GM19238 (cell line): ENCODE measurements at regions not wholly inside any gene's neighbourhood (a gene's known extent, or its start where the extent isn't known, plus 50 kb on each side); places are given as distances from the start of the nearest gene placed in this dataset.
"Not testable (repeated sequence)": the region's sequence is repeated elsewhere in the genome, so short reads cannot be mapped to it uniquely, and the experiment has no call there.

Experiments
- DNase-seq: peaks from one replicate; pipeline ENCODE4 v3.0.0; 2011; ENCODE audit warnings: low spot score; ENCODE audit not compliant: insufficient read length

DNA sequence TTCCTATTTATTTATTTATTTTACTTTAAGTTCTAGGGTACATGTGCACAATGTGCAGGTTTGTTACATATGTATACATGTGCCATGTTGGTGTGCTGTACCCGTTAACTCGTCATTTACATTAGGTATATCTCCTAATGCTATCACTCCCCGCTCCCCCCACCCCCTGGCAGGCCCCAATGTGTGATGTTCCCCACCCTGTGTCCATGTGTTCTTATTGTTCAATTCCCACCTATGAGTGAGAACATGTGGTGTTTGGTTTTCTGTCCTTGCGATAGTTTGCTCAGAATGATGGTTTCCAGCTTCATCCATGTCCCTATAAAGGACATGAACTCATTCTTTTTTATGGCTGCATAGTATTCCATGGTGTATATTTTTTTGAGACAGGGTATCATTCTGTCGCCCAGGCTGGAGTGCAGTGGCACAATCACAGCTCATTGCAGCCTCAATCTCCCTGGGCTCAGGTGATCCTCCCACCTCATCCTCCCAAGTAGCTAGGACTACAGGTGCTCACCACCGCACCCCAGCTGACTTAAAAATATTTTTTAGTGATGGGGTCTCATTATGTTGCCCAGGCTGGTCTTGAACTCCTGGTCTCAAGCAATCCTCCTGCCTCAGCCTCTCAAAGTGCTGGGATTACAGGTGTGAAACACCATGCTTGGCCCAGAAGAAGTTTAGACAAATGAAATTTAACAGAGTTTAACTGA is 140.6 kb downstream of the NPIPB5 start:
- DNase-seq: not testable (repeated sequence)

DNA sequence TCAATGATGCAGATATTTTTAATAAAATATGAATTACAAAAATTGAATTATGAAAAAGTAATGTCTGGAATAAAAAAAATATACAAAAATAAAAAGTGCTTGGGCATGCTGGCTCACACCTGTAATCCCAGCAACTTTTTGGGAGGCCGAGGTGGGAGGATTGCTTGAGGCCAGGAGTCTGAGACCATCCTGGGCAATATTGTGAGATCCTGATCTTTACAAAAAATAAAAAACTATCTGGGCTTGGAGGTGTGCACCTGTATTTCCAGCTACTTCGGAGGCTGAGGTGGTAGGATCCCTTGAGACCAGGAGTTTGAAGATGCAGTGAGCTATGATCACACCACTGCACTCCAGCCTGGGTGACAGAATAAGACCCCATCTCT is 141.8 kb downstream of the NPIPB5 start:
- DNase-seq: no peak

DNA sequence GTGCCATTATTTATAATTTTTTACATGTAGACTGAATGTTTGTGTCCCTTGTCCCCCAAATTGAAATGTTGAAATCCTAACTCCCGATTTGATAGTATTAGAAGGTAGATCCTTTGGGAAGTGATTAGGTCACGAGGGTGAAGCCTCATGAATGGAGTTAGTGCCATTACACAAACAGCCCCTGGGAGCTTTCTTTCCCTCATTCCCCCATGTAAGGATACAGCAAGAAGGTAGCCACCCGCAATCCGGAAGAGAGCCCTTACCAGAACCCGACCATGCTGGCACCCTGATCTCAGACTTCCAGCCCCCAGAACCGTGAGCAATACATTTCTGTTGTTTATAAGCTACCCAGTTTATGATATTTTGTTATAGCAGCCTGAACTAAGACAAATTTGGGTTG is 143.2 kb downstream of the NPIPB5 start:
- no peak for DNase-seq

DNA sequence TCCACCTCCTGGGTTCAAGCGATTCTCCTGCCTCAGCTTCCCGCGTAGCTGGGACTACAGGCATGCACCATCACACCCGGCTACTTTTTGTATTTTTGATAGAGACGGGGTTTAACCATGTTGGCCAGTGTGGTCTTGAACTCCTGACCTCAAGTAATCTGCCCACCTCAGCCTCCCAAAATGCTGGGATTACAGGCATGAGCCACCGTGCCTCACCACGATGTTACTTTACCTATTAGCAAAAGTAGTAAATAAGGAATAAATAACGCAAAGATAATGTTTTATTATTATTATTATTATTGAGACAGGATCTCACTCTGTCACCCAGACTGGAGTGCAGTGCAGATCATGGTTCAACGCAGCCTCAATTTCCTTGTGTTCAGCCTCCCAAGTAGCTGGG is 145.9 kb downstream of the NPIPB5 start:
- DNase-seq: not testable (repeated sequence)

DNA sequence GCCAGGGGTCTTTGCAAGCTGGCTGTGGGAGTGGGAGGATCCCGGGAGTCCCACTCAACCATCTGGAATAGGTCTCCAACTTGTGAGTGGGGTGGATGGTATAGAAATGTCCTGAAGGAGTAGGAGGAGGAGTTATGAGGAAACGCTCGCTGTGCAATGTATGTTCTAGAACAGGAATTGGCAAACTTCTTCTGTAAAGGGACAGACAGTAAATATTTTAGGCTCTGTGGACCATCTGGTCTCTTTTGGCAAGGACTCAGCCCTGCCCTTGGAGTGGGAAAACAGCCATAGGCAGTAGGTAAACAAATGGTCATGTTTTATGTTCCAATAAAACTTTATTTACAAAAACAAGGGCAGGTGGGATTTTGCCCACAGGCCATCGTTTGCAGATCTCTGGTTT is 149.2 kb downstream of the NPIPB5 start:
- no peak for DNase-seq

DNA sequence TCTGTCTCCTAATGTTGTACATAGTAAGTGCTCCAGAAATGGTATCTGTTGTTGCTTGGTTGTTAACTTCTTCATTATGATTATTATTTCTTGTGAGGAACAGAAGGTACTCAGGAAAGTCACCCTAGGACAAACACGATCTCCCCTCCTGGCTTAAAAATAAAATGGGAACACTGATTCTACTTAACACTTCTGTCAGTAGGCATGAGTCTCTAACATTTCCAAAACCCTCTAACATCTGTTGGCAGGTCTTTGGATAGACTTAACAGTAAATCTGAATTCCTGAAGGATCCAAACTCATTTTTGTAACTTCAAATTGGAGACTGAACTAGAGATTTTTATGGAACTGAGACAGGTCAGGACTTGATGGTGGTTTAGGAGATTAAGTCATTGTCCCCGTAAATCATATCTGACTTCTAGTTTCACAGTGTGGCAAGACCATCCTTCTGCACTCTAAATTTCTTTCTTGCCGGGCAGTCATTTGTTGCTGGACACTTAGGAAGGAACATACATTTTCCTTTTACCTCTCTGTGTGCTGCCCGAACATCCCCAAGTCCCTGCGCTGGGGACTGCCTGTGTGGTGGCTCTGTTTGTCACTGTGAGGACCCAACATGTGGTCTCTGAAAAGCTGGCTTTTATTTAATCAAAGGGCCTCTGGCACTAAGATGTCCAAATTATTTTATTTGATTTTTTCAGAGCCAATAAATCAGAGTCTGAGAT is 149.9 kb downstream of the NPIPB5 start:
- no peak for DNase-seq

DNA sequence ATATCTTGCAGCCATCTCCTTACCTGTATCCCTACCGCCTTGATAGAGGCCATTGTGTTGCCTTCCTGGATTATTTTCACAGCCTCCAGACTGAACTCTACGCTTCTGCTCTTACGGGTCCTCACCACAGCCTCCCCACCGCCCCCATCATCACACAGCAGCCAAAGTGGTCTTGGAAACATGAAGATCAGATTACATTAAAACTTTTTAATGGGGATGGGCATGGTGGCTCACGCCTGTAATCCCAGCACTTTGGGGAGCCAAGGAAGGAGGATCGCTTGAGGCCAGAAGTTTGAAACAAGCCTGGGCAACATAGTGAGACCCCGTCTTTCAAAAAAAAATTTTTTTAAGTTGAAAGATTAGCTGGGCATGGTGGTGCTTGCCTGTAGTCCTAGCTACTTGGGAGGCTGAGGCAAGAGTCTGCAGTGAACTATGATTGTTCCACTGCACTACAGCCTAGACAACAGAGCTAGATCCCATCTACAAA is 150.5 kb downstream of the NPIPB5 start:
- DNase-seq: no peak

DNA sequence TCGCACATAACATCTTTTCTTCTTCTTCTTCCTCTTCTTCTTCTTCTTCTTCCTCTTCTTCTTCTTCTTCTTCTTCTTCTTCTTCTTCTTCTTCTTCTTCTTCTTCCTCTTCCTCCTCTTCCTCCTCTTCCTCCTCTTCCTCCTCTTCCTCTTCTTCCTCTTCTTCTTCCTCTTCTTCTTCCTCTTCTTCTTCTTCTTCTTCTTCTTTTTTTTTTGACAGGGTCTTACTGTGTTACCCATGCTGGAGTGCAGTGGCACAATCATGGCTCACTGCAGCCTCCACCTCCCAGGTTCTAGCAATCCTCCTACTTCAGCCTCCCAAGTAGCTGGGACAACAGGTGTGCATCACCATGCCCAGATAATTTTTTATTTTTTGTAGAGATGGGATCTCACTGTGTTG is 151.0 kb upstream of the HS3ST2 start:
- DNase-seq: not testable (repeated sequence)

DNA sequence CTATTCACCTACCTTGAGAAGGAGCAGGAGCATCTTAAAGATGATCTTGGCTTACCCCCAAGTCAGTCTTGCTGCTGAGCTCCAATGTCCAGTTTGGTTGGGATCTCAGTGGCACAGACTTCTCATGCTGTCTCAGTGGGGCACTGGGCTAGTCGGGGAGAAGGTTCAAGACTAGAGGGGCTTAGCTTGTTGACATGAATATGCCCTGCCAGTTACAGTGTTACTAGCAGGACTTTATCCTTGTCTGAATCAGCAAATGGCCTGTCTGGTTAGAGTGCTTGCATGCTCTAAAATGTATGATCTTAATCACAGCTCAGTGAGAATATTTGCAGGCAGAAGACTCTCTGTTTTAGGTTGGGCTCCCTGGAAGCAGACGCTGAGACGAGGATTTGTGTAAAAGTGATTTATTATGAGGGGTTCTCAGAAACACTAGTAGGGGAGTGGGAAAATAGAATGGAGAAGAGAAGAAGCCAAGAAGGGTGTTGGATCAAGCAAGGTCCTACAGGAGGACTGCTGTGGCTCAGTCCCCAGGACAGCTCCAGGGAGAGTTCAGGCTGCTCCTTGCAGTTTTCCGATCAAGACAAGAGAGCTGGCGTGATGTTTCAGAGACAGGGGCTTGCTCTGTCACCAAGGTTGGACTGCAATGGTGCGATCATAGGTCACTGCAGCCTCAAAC is 150.4 kb upstream of the HS3ST2 start:
- DNase-seq: no peak

DNA sequence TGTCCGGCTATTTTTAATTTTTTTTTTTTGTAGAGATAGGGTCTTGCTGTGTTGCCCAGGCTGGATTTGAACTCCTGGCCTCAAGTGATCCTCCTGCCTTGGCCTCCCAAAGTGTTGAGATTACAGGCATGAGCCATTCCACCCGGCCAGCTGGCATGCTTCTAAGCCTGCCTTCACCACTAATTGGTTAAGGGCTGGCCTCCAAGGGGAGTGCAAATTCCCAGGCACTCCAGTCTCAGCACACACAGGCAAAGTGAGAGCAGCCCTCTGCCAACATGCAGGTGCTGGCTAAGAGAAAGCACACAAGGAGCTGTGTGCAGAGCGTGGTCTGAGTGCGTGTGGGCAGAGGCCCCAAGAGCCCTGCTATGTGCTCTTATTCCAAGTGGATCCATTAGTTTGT is 149.8 kb upstream of the HS3ST2 start:
- no peak for DNase-seq

DNA sequence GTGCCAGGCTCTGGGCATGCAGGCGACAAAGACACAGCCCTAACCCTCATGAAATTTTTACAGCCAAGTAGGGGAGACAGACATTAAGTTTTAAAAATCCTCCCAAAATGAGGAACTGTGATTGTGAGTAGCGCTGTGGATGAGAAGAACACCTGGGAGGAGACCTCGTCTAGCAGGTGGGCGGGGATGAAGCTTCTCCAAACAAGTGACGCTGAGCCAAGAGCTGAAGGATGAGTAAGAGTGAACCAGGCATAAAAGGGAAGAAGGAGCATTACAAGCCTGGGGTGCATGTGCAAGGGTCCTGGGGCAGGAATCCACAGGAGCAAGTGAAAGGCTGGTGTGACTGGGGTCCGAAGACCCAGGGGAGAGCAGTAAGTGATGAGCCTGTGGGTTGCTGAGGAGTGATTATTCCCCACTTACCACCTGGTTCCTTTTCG is 149.4 kb upstream of the HS3ST2 start:
- no peak for DNase-seq

DNA sequence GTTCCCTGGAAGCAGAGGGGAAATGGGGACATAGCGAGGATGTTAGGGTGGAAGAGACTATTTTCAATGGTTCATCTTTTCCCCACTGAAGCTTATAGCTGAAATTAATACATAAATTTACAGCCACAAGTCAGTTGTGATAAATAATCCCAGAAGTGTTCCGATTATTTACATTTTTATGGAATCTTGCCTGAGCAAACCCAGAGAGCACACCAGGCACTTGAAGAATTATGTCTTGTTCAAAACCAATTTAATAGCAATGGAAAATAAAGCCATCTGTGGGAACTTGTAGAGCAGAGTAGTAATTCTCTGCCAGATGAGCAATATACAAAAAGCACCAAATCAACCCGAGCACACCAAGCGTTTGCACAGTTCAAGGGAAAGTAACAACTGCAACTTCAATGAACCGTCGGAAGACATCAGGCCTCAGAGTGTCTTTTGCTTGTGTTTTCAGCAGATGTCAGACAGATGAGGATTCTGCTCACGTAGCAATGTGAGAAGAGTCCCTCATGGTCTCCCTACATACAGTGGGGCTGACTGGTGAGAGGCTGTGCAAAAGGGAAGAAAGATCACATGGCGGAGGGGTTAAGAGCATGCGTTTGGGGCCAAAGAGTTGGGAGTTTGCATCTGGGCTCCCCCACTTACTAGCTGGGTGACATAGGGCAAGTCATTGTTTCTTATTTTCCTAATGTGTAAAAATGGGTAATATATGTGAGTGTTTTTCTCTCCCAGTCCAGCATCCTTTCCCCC is 148.7 kb upstream of the HS3ST2 start:
- no peak for DNase-seq

DNA sequence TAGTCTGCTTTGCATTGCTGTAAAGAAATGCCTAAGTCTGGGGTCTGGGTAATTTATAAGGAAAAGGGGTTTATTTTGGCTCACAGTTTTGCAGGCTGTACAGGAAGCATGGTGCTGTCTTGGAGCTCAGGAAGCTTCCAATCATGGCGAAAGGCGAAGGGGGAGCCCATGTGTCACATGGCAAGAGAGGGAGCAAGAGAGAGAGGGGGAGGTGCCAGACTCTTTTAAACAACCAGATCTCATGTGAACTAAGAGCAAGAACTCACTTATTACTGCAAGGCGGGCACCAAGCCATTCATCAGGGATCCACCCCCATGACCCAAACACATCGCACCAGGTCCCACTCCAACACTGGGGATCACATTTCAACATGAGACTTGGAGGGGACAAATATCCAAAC is 148.2 kb upstream of the HS3ST2 start:
- DNase-seq: no peak

DNA sequence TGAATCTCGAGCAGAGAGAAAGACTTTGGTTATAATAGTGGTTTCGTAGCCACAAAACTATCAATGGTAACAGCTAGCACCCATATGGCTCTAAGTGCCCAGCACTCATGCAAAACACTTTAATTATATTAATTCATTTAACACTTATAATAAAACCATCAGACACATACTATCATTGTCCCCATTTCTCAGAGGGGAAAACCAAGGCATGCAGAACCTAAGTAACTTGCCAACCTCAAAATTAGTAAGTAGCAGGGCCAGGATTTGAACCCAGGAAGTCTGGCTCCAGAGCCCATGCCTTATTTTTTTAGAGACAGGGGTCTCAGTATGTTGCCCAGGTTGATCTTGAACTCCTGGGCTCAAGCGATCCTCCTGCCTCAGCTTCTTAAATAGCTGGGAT is 145.6 kb upstream of the HS3ST2 start:
- DNase-seq: no peak

DNA sequence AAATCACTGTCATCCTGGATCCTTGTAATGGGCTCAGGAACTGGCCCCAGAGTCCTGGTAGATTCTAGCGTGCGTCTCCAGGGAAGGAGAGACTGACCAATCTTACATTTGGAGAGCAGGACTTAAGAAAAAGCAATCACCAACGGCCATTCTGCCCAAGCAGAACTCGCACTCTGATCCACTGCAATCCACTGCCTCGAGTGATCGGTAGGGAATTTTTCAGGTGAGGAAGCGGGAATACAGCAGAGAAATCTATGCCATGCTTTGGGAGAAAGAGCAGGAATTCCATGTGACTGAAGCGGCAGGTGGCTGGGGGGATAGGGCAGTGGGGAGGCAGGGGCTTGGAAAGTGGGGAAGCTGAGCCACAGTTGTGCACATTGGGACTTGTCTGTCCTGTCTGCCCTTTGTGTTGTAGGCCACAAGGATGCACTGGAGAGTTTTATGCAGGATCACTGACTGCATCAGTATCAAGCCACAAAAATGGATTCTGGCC is 143.9 kb upstream of the HS3ST2 start:
- no peak for DNase-seq

DNA sequence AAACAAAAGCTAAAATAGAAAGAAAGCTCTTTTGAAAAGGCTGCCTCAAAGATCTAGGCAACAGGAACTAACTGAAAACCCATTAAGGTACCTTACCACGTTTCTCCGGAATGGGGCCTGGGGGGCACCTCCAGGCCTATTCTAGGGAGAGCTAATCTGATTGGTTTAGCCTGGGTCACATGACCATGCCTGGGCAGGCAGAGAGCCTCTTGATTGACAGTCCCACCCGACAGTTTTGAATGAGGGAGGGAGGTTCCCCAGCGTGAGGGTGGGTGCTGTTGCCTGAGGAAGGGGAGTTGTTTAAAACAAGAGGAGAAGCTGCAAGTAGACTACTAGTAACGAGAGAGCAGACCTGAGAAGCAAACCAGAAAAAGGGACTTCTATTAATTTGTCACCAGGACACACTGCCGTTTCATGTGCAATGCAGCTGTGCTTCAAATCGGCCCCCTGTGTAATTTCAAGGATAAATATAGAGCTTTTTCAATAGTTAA is 143.4 kb upstream of the HS3ST2 start:
- peak; percentile 60 for DNase-seq

DNA sequence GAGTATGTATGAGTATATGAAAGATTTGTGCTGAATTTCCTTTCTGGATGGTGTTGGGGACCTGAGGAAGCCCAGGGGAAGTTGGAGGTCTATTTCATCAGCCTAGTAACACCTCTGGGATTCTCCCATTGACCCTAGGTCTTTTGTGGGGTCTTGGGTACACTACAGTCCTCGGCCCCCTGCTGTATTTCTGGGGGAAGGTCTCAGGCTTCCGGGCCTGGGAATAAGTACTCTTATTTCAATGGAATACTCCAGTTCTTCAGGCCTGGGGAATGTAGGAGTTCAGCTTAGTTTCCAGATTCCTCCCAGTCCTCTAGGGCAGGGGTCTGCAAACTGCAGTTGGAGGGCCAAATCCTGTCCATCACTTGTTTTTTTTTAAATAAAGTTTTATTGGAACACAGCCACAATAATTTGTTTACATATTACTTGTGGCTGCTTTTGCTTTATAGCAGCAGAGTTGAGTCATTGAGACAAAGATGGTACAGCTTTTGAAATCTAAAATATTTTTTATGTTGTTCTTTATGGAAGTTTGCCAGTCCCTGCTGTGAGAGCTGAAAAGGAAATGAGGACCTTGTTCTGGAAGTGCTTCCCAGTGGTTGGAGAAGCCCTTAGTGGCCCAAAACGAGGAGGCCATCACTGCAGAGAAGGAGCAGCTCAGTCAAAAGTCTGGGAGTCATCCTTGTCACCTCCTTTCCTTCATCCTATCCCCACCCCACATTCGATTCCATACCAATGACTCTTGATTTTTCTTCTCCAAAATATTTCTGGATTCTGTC is 142.5 kb upstream of the HS3ST2 start:
- no peak for DNase-seq

DNA sequence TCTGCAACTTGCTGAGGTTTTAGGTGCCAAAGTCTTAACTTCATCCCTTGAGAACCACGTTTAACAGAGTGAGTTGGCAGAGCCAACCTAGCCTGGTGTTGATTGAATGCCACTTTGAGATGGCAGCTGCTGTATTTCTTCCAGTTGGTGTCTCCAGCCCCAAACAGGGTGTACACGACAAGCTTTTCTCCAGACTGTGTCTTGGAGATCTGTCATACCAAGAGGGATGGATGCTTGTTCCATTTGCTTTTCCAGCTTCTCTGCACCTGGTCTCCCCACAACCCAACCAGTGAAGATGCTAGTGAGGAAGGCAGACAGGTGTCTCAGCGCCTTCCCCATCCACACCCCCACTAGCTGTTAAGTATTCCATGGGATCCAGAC is 141.1 kb upstream of the HS3ST2 start:
- DNase-seq: no peak

DNA sequence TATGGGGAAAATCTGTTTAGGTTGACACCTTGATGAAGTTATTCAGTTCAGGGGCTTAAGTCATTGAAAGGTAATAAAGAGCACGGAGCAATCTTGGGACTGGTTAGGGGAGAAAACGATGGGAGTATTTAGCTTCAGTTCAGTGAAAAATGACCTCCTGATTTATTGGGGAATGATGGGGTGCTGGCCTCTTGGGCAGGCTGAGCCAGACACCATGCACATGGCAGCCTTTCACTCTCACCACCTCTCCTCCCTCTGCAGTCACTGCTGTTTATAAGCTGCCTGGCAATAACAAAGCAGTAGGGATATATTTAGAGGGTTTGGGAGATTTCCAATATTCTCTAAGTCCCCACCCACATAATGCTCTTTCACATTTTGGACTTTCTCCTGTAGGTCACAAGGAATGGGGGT is 140.5 kb upstream of the HS3ST2 start:
- no peak for DNase-seq

DNA sequence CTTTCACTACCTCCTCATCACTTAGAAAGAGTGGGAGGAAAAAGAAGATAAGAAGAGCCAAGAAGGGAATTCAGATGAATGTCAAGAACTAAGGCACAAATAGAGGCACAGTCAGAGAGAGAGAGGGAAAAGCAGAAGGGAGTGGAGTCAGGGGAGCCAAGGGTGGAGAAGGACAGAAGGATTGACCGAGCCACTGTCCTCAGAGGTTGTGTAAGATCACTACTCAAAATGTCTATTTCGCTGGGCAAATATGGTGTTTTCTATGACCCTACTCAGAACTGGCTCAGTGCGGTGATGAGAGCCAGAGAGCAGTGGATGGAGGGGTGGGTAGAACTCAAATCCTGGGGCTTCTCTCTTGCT is 139.2 kb upstream of the HS3ST2 start:
- DNase-seq: no peak
